K562 (cell line): ENCODE measurements at regions not wholly inside any gene's neighbourhood (a gene's known extent, or its start where the extent isn't known, plus 50 kb on each side); places are given as distances from the start of the nearest gene placed in this dataset.

Experiments used
- ATAC-seq: fragments of 200-7000 bp; cut with Tn5 transposase; 3 replicates; pipeline ENCODE4 v1.9.1; 2020; ENCODE audit warnings: moderate library complexity
- BruUV-seq: library from RNA; stranded (reverse); fragments of 400-500 nt; replicated peaks from 2 replicates; lab custom pipeline; 2021; lab: Mats Ljungman, UMichigan
- CTCF ChIA-PET: fragments of 300-600 bp; formaldehyde crosslinking; extraction: SDS; loops from one replicate; lab custom pipeline; 2021; ENCODE audit warnings: low intra/inter-chr PET ratio; lab: Yijun Ruan, JAX
- POLR2A ChIA-PET: fragments of 300-600, 350-650 bp; sonication (Branson Sonifier 250); formaldehyde crosslinking; extraction: SDS; loops from one replicate; lab custom pipeline; 2021; ENCODE audit warnings: antibody characterized with exemption, inconsistent platforms; lab: Yijun Ruan, JAX
- DNase-seq, 4 experiments: peaks; one replicate each; pipeline versions ENCODE4 v3.0.0 to v3.0.0-alpha.2; 2011 to 2018; ENCODE audit warnings: low spot score in 3 of 4, mixed read lengths in 3 of 4; ENCODE audit errors: extremely low read depth in 1 of 4
- FAIRE-seq: peaks from 2 replicates; lab custom pipeline; 2011; peaks lifted over from hg19 to GRCh38; lab: Jason Lieb, UNC
- H2AFZ ChIP-seq: 2 replicates; pipeline ENCODE4 v1.6.0; 2011; ENCODE audit warnings: low read depth, low read length, control low read depth, inconsistent platforms
- H3K27ac ChIP-seq: fragments of 200-600 bp; 3 replicates; pipeline ENCODE4 v1.8.0; 2011; ENCODE audit warnings: low read depth, mild to moderate bottlenecking, control low read depth, inconsistent platforms, low read length, moderate library complexity, mixed read lengths; ENCODE audit errors: extremely low read depth
- H3K27me3 ChIP-seq, 2 experiments: fragments of 300-600 bp in 1 of 2; 2 replicates in 1 of 2; 3 replicates in 1 of 2; pipeline versions ENCODE4 v1.6.0 to v1.8.0; 2011; ENCODE audit warnings: inconsistent platforms in 2 of 2, low read length in 2 of 2, mild to moderate bottlenecking in 1 of 2, mixed read lengths in 1 of 2, moderate library complexity in 1 of 2; ENCODE audit not compliant: control insufficient read depth in 2 of 2, insufficient read depth in 2 of 2
- H3K36me3 ChIP-seq: fragments of 300-600 bp; 3 replicates; pipeline ENCODE4 v1.8.0; 2011; ENCODE audit warnings: mild to moderate bottlenecking, low read length, inconsistent platforms; ENCODE audit not compliant: control insufficient read depth, insufficient read depth
- H3K4me1 ChIP-seq, 2 experiments: fragments of 200-600 bp in 1 of 2; replicated peaks in 1 of 2; 2 replicates in 1 of 2; 3 replicates in 1 of 2; pipeline versions ENCODE4 v1.5.1 to v1.8.0; 2011; ENCODE audit warnings: inconsistent platforms in 2 of 2, low read length in 2 of 2, mild to moderate bottlenecking in 1 of 2, mixed read lengths in 1 of 2, moderate library complexity in 1 of 2; ENCODE audit not compliant: control insufficient read depth in 2 of 2, insufficient read depth in 2 of 2
- H3K4me2 ChIP-seq: 2 replicates; pipeline ENCODE4 v1.6.1; 2011; ENCODE audit warnings: low read length, control low read depth, inconsistent platforms, mixed read lengths; ENCODE audit not compliant: insufficient read depth
- H3K4me3 ChIP-seq: fragments of 200-600 bp; sonication (generic), shearing (Covaris generic); 2 replicates; pipeline ENCODE4 v1.5.1; 2016; ENCODE audit warnings: control low read depth, inconsistent platforms
- H3K79me2 ChIP-seq: fragments of 200-600 bp; 3 replicates; pipeline ENCODE4 v1.8.0; 2011; ENCODE audit warnings: low read length, inconsistent platforms; ENCODE audit not compliant: control insufficient read depth, insufficient read depth
- H3K9ac ChIP-seq, 2 experiments: 2 replicates each; pipeline versions ENCODE4 v1.6.0 to v1.6.1; 2011; ENCODE audit warnings: low read depth in 2 of 2, low read length in 2 of 2, control low read depth in 1 of 2, inconsistent platforms in 1 of 2, mild to moderate bottlenecking in 1 of 2, mixed read lengths in 1 of 2; ENCODE audit not compliant: insufficient read depth in 1 of 2
- H3K9me1 ChIP-seq: one replicate; pipeline ENCODE4 v1.6.0; 2011; ENCODE audit warnings: inconsistent platforms, mild to moderate bottlenecking, low read length, moderate library complexity; ENCODE audit not compliant: control insufficient read depth, insufficient read depth
- H3K9me3 ChIP-seq: replicated peaks from 2 replicates; pipeline ENCODE4 v1.5.1; 2011; ENCODE audit warnings: low read depth, low read length, inconsistent platforms; ENCODE audit not compliant: control insufficient read depth, insufficient read depth
- H4K20me1 ChIP-seq: replicated peaks from 2 replicates; pipeline ENCODE4 v1.6.1; 2011; ENCODE audit warnings: low read length, inconsistent platforms, mixed read lengths; ENCODE audit not compliant: control insufficient read depth, insufficient read depth
- ATF7 ChIP-seq: fragments of 450-650 bp; IDR thresholded peaks from 2 replicates; pipeline ENCODE4 v1.7.1; 2014; ENCODE audit warnings: mild to moderate bottlenecking, moderate library complexity
- CHD4 ChIP-seq: fragments of 200-600 bp; sonication (generic); IDR thresholded peaks from 3 replicates; pipeline ENCODE4 v1.6.1; 2012; ENCODE audit warnings: low read depth, mild to moderate bottlenecking, mixed read lengths, low read length, inconsistent platforms; ENCODE audit not compliant: insufficient read depth, insufficient replicate concordance, poor library complexity, severe bottlenecking
- E2F1 ChIP-seq: sonication (generic); formaldehyde crosslinking; IDR thresholded peaks from 2 replicates; pipeline ENCODE4 v1.8.1; 2023; ENCODE audit warnings: mild to moderate bottlenecking, missing genetic modification reagents, moderate library complexity
- FIP1L1 ChIP-seq: fragments of 200-400 bp; formaldehyde crosslinking; IDR thresholded peaks from 2 replicates; pipeline ENCODE4 v1.6.1; 2018; ENCODE audit warnings: mild to moderate bottlenecking, low read depth, low read length; ENCODE audit not compliant: poor library complexity, severe bottlenecking
- HNRNPL ChIP-seq: fragments of 200-400 bp; formaldehyde crosslinking; IDR thresholded peaks from 2 replicates; pipeline ENCODE4 v1.6.1; 2017; ENCODE audit warnings: low read depth, mild to moderate bottlenecking, low read length
- NCOA2 ChIP-seq, 2 experiments: fragments of 450-650 bp; IDR thresholded peaks; 2 replicates each; pipeline ENCODE4 v1.6.1; 2018; ENCODE audit warnings: mild to moderate bottlenecking in 2 of 2, moderate library complexity in 1 of 2; ENCODE audit not compliant: partially characterized antibody in 2 of 2
- NONO ChIP-seq, 2 experiments: fragments of 200-400 bp in 1 of 2; fragments of 450-650 bp in 1 of 2; formaldehyde crosslinking in 1 of 2; IDR thresholded peaks; 2 replicates each; pipeline ENCODE4 v1.6.1; 2017; ENCODE audit warnings: low read depth in 2 of 2, mild to moderate bottlenecking in 2 of 2, moderate library complexity in 2 of 2, low read length in 1 of 2
- TCF3 ChIP-seq: sonication (generic); formaldehyde crosslinking; IDR thresholded peaks from 2 replicates; pipeline ENCODE4 v1.4.0; 2020; ENCODE audit warnings: mild to moderate bottlenecking, missing genetic modification reagents
- TCFL5 ChIP-seq: fragments of 250-450 bp; sonication (Bioruptor Pico); conservative IDR thresholded peaks from 2 replicates; pipeline ENCODE4 v1.6.1; 2021; ENCODE audit warnings: mild to moderate bottlenecking, moderate library complexity, matching md5 sums
- WGBS: fragments of 100-300 bp; shearing (Covaris generic); methylation state at CpG from one replicate; pipeline ENCODE4 v1.1.6; 2016; ENCODE audit warnings: low coverage, mixed read lengths; ENCODE audit not compliant: insufficient coverage; ENCODE audit errors: missing lambda C conversion rate; 5-methylcytosine and 5-hydroxymethylcytosine counted together
- in situ Hi-C: fragments of 300-500 bp; cut with MboI; formaldehyde crosslinking; loops from 4 replicates; pipeline ENCODE4 v1.15.0; 2018; ENCODE audit warnings: inconsistent platforms, mixed read lengths
- intact Hi-C: fragments of 100-400 bp; cut with micrococcal nuclease; formaldehyde crosslinking; loops from 2 replicates; pipeline ENCODE4 v1.14.2; 2022

GRCh38 chr18:14943486-14943885, 195.5 kb downstream of the ANKRD30B start:
- no peak for DNase-seq
- Histone ChIP-seq H3K4me1 (no peaks in the 10 kb centered on the region), H3K9me3 (no peaks in the 10 kb centered on the region), H3K27me3 (no peaks in the 10 kb centered on the region), H4K20me1 (no peaks in the 10 kb centered on the region), H3K36me3 (no peaks in the 10 kb centered on the region), H2AFZ (no peak overlapping the region), H3K4me2 (no peak overlapping the region), H3K79me2 (no peaks in the 10 kb centered on the region), H3K4me3 (no peak overlapping the region), H3K27ac (no peak overlapping the region), H3K9me1 (no peaks in the 10 kb centered on the region), H3K9ac (no peak overlapping the region)
- no TSS peak for BruUV-seq
- FAIRE-seq = no peak
- TF ChIP-seq NONO (IDR thresholded peaks at IDR 0.05; ENCODE audit: low read depth in 2 of 2, low read length in 1 of 2) (no peak), TCF3 (CRISPR knock-in tag) (no peak)
- WGBS = 1% methylated on average over 9 of the region's 9 CpGs
- no peak for ATAC-seq
- ChIA-PET POLR2A (no interaction called here), CTCF (no interaction called here)
- in situ Hi-C loops (no loop called here), intact Hi-C loops (no loop called here)

- BruUV-seq = no TSS peak
- no peak overlapping the region for H3K27ac ChIP-seq
- no peak overlapping the region for H2AFZ ChIP-seq
- CTCF ChIA-PET = no interaction called here
- no peaks in the 10 kb centered on the region for H3K79me2 ChIP-seq
- no peaks in the 10 kb centered on the region for H3K27me3 ChIP-seq
- H3K4me3 ChIP-seq = no peak overlapping the region
- H3K9me1 ChIP-seq = no peaks in the 10 kb centered on the region
- H3K36me3 ChIP-seq = no peaks in the 10 kb centered on the region
- intact Hi-C loops (no loop called here), in situ Hi-C loops (no loop called here)
- no peaks in the 10 kb centered on the region for H4K20me1 ChIP-seq
- 1% methylated on average over 13 of the region's 17 CpGs for WGBS
- POLR2A ChIA-PET = no interaction called here
- H3K9ac ChIP-seq = no peak overlapping the region
- H3K4me1 ChIP-seq = no peaks in the 10 kb centered on the region
- no peak overlapping the region for H3K4me2 ChIP-seq
- DNase-seq = no peak
- H3K9me3 ChIP-seq = no peaks in the 10 kb centered on the region
- ATAC-seq = no peak
- TF ChIP-seq E2F1 (no peak), ATF7 (no peak), CHD4 (no peak), TCFL5 (CRISPR knock-in tag) (no peak), HNRNPL (no peak), FIP1L1 (no peak), NCOA2 (IDR thresholded peaks at IDR 0.05; ENCODE audit: partially characterized antibody in 2 of 2) (no peak)
- no peak for FAIRE-seq
Measured at GRCh38 chr18:14943967-14944636, 196.1 kb downstream of the ANKRD30B start.
